GM10266 (cell line): ENCODE measurements at regions not wholly inside any gene's neighbourhood (a gene's known extent, or its start where the extent isn't known, plus 50 kb on each side); places are given as distances from the start of the nearest gene placed in this dataset.

Source experiments
- DNase-seq: peaks from one replicate; pipeline ENCODE4 v3.0.0; 2012; ENCODE audit errors: extremely low spot score
- CTCF ChIP-seq: IDR thresholded peaks from 2 replicates; pipeline ENCODE4 v1.5.1; 2012; ENCODE audit warnings: mild to moderate bottlenecking, low read depth; ENCODE audit not compliant: control insufficient read depth, insufficient read depth; ENCODE audit errors: missing control alignments

- no peak for DNase-seq
- TF ChIP-seq CTCF, result no peak
Measured at GRCh38 chr13:88223958-88224357, 552.8 kb downstream of the SLITRK5 start.

- DNase-seq, result no peak
- TF ChIP-seq CTCF, result no peak
Measured at GRCh38 chr13:88235441-88235840, 564.3 kb downstream of the SLITRK5 start.

GRCh38 chr13:88246239-88246638 is 575.1 kb downstream of the SLITRK5 start:
- no peak for TF ChIP-seq CTCF
- no peak for DNase-seq

GRCh38 chr13:88248393-88248792 is 577.2 kb downstream of the SLITRK5 start:
- no peak for DNase-seq
- no peak for TF ChIP-seq CTCF

GRCh38 chr13:88257706-88258105 is 586.5 kb downstream of the SLITRK5 start:
- TF ChIP-seq CTCF, result no peak
- DNase-seq, result no peak

GRCh38 chr13:88263808-88264207 is 592.6 kb downstream of the SLITRK5 start:
- DNase-seq, result no peak
- no peak for TF ChIP-seq CTCF

- no peak for TF ChIP-seq CTCF
Measured at GRCh38 chr13:88281841-88282240, 610.7 kb downstream of the SLITRK5 start.

More at GRCh38 chr13:88281841-88282240, 610.7 kb downstream of the SLITRK5 start:
- no peak for DNase-seq
